Small intestine (tissue), 7 donors: ENCODE measurements at regions not wholly inside any gene's neighbourhood (a gene's known extent, or its start where the extent isn't known, plus 50 kb on each side); places are given as distances from the start of the nearest gene placed in this dataset.
A peak's percentile ranks its signal among the peaks of the same experiment; 100 is the strongest.

Source experiments
- DNase-seq, 2 donors: peaks; one replicate each; pipeline versions ENCODE4 v3.0.0 to v3.0.0-alpha.2; 2013
- FAIRE-seq: peaks from 2 replicates; lab custom pipeline; 2012; peaks lifted over from hg19 to GRCh38; lab: Jason Lieb, UNC
- H3K27ac ChIP-seq, 3 donors: one replicate each; pipeline ENCODE4 v1.5.1; 2013; ENCODE audit warnings: low read length in 2 of 3, mild to moderate bottlenecking in 2 of 3, control low read depth in 1 of 3, inconsistent platforms in 1 of 3, low read depth in 1 of 3, moderate library complexity in 1 of 3
- H3K27me3 ChIP-seq, 3 donors: one replicate each; pipeline ENCODE4 v1.6.1; 2013; ENCODE audit warnings: low read length in 3 of 3, inconsistent platforms in 1 of 3; ENCODE audit not compliant: control insufficient read depth in 3 of 3, insufficient read depth in 3 of 3
- H3K36me3 ChIP-seq, 3 donors: one replicate each; pipeline ENCODE4 v1.6.1; 2013; ENCODE audit warnings: low read length in 3 of 3, inconsistent platforms in 1 of 3, low read depth in 1 of 3, mild to moderate bottlenecking in 1 of 3, moderate library complexity in 1 of 3; ENCODE audit not compliant: control insufficient read depth in 3 of 3, insufficient read depth in 2 of 3
- H3K4me1 ChIP-seq, 3 donors: one replicate each; pipeline ENCODE4 v1.6.1; 2013; ENCODE audit warnings: low read length in 2 of 3, inconsistent platforms in 1 of 3, low read depth in 1 of 3, mild to moderate bottlenecking in 1 of 3, moderate library complexity in 1 of 3; ENCODE audit not compliant: control insufficient read depth in 3 of 3, insufficient read depth in 2 of 3
- H3K4me3 ChIP-seq, 3 donors: one replicate each; pipeline ENCODE4 v1.5.1; 2013; ENCODE audit warnings: low read length in 3 of 3, control low read depth in 1 of 3, inconsistent platforms in 1 of 3, low read depth in 1 of 3, mild to moderate bottlenecking in 1 of 3, moderate library complexity in 1 of 3
- H3K9me3 ChIP-seq, 2 donors: one replicate each; pipeline ENCODE4 v1.6.1; 2013; ENCODE audit warnings: low read depth in 1 of 2, low read length in 1 of 2; ENCODE audit not compliant: control insufficient read depth in 2 of 2, insufficient read depth in 1 of 2
- WGBS, 3 donors: extraction: QIAGEN DNeasy Blood & Tissue Kit; methylation state at CpG; one replicate each; pipeline ENCODE4 v1.1.7; 2013; 5-methylcytosine and 5-hydroxymethylcytosine counted together
- donor health status: healthy with polysubstance abuse.
- donor health status: control.
- donor health status: control.
- donor health status: Bipolar disorder and iron deficiency.
- donor health status: healthy.

GRCh38 chr20:60583741-60584140, 625.5 kb downstream of the CDH26 start:
- H3K27me3 ChIP-seq: no peaks in the 10 kb centered on the region
- H3K4me1 ChIP-seq: no peaks in the 10 kb centered on the region
- no peak for FAIRE-seq
- H3K36me3 ChIP-seq: no peaks in the 10 kb centered on the region
- H3K4me3 ChIP-seq: no peak overlapping the region
- 79 to 87% (median 81%) methylated on average over 2 of the region's 2 CpGs for WGBS, 3 donors
- no peak for DNase-seq
- no peaks in the 10 kb centered on the region for H3K9me3 ChIP-seq
- H3K27ac ChIP-seq: no peak overlapping the region

GRCh38 chr20:60584221-60584620, 626.0 kb downstream of the CDH26 start:
- Histone ChIP-seq H3K9me3 (no peaks in the 10 kb centered on the region), H3K27ac (no peak overlapping the region), H3K4me1 (no peaks in the 10 kb centered on the region), H3K27me3 (no peaks in the 10 kb centered on the region), H3K4me3 (no peak overlapping the region), H3K36me3 (no peaks in the 10 kb centered on the region)
- 70 to 74% (median 71%) methylated on average over 4 of the region's 4 CpGs for WGBS, 3 donors
- FAIRE-seq: no peak
- no peak for DNase-seq

DNA sequence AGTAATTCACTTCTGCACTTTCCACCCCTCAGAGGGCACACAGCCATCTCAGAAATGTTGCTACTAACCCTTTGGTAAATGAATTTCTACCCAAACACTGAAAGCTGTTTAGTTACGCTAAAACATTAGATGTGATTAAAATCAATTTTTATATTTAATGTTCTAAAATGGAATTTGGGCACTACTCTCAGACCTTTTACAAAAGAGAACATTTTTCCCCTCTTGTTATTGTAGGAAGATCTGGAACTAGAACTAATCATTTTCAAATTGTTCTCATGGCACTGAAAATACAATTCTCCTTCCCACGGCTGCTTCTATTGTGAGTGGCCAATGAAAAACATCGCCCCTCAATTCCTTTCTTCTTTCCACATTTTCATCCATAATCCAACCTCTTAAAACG, 627.4 kb downstream of the CDH26 start:
- DNase-seq (no peak), FAIRE-seq (no peak)
- Histone ChIP-seq H3K9me3 (no peaks in the 10 kb centered on the region), H3K27me3 (no peaks in the 10 kb centered on the region), H3K4me1 (no peaks in the 10 kb centered on the region), H3K36me3 (no peaks in the 10 kb centered on the region), H3K27ac (no peak overlapping the region), H3K4me3 (no peak overlapping the region)
- WGBS, 3 donors: 68 to 77% (median 76%) methylated on average over 4 of the region's 4 CpGs

GRCh38 chr20:60586269-60587050, 628.2 kb downstream of the CDH26 start:
- FAIRE-seq: no peak
- no peaks in the 10 kb centered on the region for H3K4me1 ChIP-seq
- H3K4me3 ChIP-seq: no peak overlapping the region
- no peaks in the 10 kb centered on the region for H3K27me3 ChIP-seq
- no peaks in the 10 kb centered on the region for H3K36me3 ChIP-seq
- no peaks in the 10 kb centered on the region for H3K9me3 ChIP-seq
- WGBS, 3 donors: 54 to 63% (median 57%) methylated on average over 11 of the region's 11 CpGs
- no peak for DNase-seq
- H3K27ac ChIP-seq: no peak overlapping the region

DNA sequence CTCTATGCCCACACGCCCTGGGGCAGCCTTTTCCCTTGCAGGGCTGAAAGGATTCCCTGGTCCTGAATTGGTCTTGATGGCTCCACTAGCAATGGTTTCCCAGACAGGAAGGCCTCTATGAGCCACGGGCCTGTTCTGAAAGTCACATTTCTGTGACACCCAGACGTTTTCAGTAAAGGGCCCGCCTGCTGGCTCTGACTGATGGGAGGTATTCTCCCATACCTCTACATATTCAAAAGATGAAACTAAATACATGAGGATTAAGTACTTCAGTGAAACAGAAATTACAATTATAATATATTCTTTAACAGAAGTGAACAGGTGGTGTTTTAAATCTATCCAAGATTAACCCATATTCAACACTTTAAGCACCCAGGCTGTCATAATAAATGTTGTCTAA, 629.8 kb downstream of the CDH26 start:
- WGBS, 3 donors: 57 to 79% (median 58%) methylated on average over 4 of the region's 4 CpGs
- no peak for FAIRE-seq
- Histone ChIP-seq H3K27me3 (no peaks in the 10 kb centered on the region), H3K9me3 (no peaks in the 10 kb centered on the region), H3K27ac (no peak overlapping the region), H3K4me1 (no peaks in the 10 kb centered on the region), H3K4me3 (no peak overlapping the region), H3K36me3 (no peaks in the 10 kb centered on the region)
- DNase-seq: no peak

DNA sequence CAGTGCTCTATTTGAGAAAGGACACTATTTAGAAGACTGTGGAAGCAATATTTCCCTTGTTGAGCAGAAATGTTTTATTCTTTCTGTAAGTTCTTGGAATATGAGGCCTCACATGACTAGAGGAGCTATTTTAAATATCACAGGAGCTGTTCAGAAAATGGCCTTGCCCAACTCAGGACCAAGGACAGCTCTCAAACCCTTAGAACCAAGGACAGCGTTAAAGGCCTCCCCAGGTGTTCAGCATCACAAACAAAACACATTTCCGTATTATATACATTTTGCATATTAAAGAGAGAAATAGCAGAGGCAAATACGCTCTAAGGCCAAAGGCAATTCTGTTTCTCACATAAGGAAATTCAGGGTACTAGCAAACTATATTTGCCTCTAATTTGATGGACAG, 631.4 kb downstream of the CDH26 start:
- no peak for FAIRE-seq
- Histone ChIP-seq H3K36me3 (no peaks in the 10 kb centered on the region), H3K27ac (no peak overlapping the region), H3K27me3 (no peaks in the 10 kb centered on the region), H3K4me3 (no peak overlapping the region), H3K4me1 (no peaks in the 10 kb centered on the region), H3K9me3 (no peaks in the 10 kb centered on the region)
- DNase-seq: peak in 1 of 2 donors; percentile 4
- 12 to 26% (median 23%) methylated on average over 3 of the region's 3 CpGs for WGBS, 3 donors

- Histone ChIP-seq H3K27me3 (no peaks in the 10 kb centered on the region), H3K36me3 (no peaks in the 10 kb centered on the region), H3K27ac (no peak overlapping the region), H3K4me1 (no peaks in the 10 kb centered on the region), H3K4me3 (no peak overlapping the region), H3K9me3 (no peaks in the 10 kb centered on the region)
- FAIRE-seq: no peak
- DNase-seq: no peak
- 58 to 69% (median 58%) methylated on average over 6 of the region's 6 CpGs for WGBS, 3 donors
Observed at GRCh38 chr20:60591172-60591799, 633.1 kb downstream of the CDH26 start.

GRCh38 chr20:60598528-60598927, 640.3 kb downstream of the CDH26 start:
- WGBS, 3 donors: 80 to 89% (median 81%) methylated on average over 14 of the region's 14 CpGs
- Histone ChIP-seq H3K4me3 (no peak overlapping the region), H3K9me3 (no peaks in the 10 kb centered on the region), H3K36me3 (no peaks in the 10 kb centered on the region), H3K27ac (no peak overlapping the region), H3K4me1 (no peaks in the 10 kb centered on the region), H3K27me3 (no peaks in the 10 kb centered on the region)
- FAIRE-seq (no peak), DNase-seq (no peak)
